GM12872 (cell line): ENCODE measurements at regions not wholly inside any gene's neighbourhood (a gene's known extent, or its start where the extent isn't known, plus 50 kb on each side); places are given as distances from the start of the nearest gene placed in this dataset.

ENCODE experiments used
- CTCF ChIP-seq: IDR thresholded peaks from 3 replicates; pipeline ENCODE4 v1.5.1; 2011; ENCODE audit warnings: low read depth, mild to moderate bottlenecking, low read length, moderate library complexity; ENCODE audit not compliant: insufficient read depth

GRCh38 chr1:147491098-147491497 is 50.2 kb upstream of the BCL9 start:
- no peak for TF ChIP-seq CTCF
